GM13977 (cell line): ENCODE measurements at regions not wholly inside any gene's neighbourhood (a gene's known extent, or its start where the extent isn't known, plus 50 kb on each side); places are given as distances from the start of the nearest gene placed in this dataset.

Experiments
- DNase-seq: peaks from one replicate; pipeline ENCODE4 v3.0.0; 2012; ENCODE audit warnings: low spot score
- CTCF ChIP-seq: IDR thresholded peaks from 2 replicates; pipeline ENCODE4 v1.5.1; 2012; ENCODE audit warnings: mild to moderate bottlenecking, control low read depth; ENCODE audit not compliant: insufficient read depth; ENCODE audit errors: extremely low read depth, missing control alignments
- in situ Hi-C: fragments of 300-500 bp; cut with MboI; formaldehyde crosslinking; loops from one replicate; pipeline ENCODE4 v1.12.0; 2022; ENCODE audit warnings: low sequenced_read_pairs, low pct_unique_long_range_greater_than_20kb, mixed read lengths, inconsistent platforms; ENCODE audit not compliant: unreplicated experiment

GRCh38 chr6:9316831-9317230 is 881.5 kb upstream of the SLC35B3 start:
- no peak for TF ChIP-seq CTCF
- no peak for DNase-seq
- in situ Hi-C loops: no loop called here

GRCh38 chr6:9315966-9316650 is 880.8 kb upstream of the SLC35B3 start:
- no peak for DNase-seq
- in situ Hi-C loops: no loop called here
- no peak for TF ChIP-seq CTCF

GRCh38 chr6:9308284-9308683 is 872.9 kb upstream of the SLC35B3 start:
- in situ Hi-C loops: no loop called here
- TF ChIP-seq CTCF: no peak
- DNase-seq: no peak

GRCh38 chr6:9307786-9308185 is 872.4 kb upstream of the SLC35B3 start:
- no peak for TF ChIP-seq CTCF
- DNase-seq: no peak
- in situ Hi-C loops: no loop called here

- no peak for DNase-seq
- TF ChIP-seq CTCF: no peak
- in situ Hi-C loops: no loop called here
Observed at GRCh38 chr6:9307187-9307586, 871.8 kb upstream of the SLC35B3 start.

- in situ Hi-C loops: no loop called here
- TF ChIP-seq CTCF: no peak
- DNase-seq: no peak
Observed at GRCh38 chr6:9295644-9296043, 860.3 kb upstream of the SLC35B3 start.
